HFF-Myc (cell line): ENCODE measurements at regions not wholly inside any gene's neighbourhood (a gene's known extent, or its start where the extent isn't known, plus 50 kb on each side); places are given as distances from the start of the nearest gene placed in this dataset.

Experiments
- DNase-seq: peaks from one replicate; pipeline ENCODE4 v3.0.0-alpha.2; 2011; ENCODE audit warnings: low read depth; ENCODE audit errors: extremely low read depth
- H3K4me3 ChIP-seq: replicated peaks from 2 replicates; pipeline ENCODE4 v1.5.1; 2011; ENCODE audit warnings: low read depth, mild to moderate bottlenecking, control low read depth, low read length
- CTCF ChIP-seq: IDR thresholded peaks from 2 replicates; pipeline ENCODE4 v1.5.1; 2012; ENCODE audit warnings: mild to moderate bottlenecking, low read depth, low read length, control low read depth; ENCODE audit errors: missing control alignments

GRCh38 chr20:11712639-11713160, 205.0 kb upstream of the BTBD3 start:
- DNase-seq = no peak
- TF ChIP-seq CTCF = no peak
- no peak overlapping the region for H3K4me3 ChIP-seq

DNA sequence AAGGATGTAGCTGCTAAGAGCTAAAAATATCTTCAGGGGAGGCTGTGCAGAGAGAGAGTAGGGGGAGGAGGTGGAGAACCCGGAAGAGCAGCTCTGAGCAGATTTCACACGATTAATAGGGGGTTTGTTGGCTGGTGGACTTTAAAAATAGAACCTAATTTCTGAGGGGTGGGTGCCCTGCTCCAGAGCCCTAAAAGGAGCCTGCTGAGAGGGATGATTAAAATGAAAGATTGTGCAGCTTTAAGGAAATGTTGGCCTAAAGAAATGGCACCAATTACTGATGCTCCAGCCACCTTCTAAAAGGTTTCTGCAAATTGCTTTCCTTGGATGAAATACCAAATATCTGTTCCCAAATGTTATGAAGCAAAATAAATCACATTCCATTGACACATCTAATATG, 202.8 kb upstream of the BTBD3 start:
- H3K4me3 ChIP-seq = no peak overlapping the region
- TF ChIP-seq CTCF = no peak
- no peak for DNase-seq

- H3K4me3 ChIP-seq = no peak overlapping the region
- peak; percentile 39 for TF ChIP-seq CTCF
- DNase-seq = peak; percentile 40
Measured at GRCh38 chr20:11716239-11716944, 201.3 kb upstream of the BTBD3 start.

GRCh38 chr20:11716945-11717248, 200.8 kb upstream of the BTBD3 start:
- no peak overlapping the region for H3K4me3 ChIP-seq
- TF ChIP-seq CTCF = no peak
- DNase-seq = no peak

GRCh38 chr20:11717562-11717961, 200.1 kb upstream of the BTBD3 start:
- no peak for DNase-seq
- TF ChIP-seq CTCF = no peak
- no peak overlapping the region for H3K4me3 ChIP-seq

DNA sequence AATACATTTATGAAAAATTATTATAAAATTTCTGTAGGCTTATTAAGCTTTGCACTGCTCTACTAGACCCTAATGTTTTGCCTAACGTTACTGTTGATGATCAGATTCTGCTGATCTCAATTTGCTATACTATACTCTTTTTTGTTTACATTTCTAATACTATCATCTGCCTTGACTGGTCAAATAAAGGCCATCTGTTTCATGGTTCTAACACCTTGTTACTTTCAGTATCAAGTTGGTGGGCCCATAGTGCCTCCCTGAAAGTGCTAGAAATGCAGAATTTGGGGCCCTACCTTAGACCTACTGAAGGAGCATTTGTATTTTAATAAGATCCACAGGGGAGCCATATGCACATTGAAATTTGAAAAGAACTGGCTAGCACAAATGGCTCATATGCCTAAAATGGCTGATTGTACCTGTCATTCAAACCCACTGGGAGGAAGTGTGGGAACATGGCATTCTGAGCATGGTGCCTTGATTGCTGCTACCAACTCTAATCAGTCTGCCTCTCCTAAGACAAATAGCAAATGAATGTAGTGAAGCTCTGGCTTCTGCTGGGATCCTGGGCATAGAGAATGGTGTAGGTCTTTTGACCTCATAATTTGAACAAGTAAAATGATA, 199.1 kb upstream of the BTBD3 start:
- no peak for TF ChIP-seq CTCF
- no peak overlapping the region for H3K4me3 ChIP-seq
- no peak for DNase-seq
